Stomach (tissue), 4 donors: ENCODE measurements at regions not wholly inside any gene's neighbourhood (a gene's known extent, or its start where the extent isn't known, plus 50 kb on each side); places are given as distances from the start of the nearest gene placed in this dataset.

Experiments
- EP300 ChIP-seq: sonication (generic); formaldehyde crosslinking; IDR thresholded peaks from one replicate; pipeline ENCODE4 v1.6.1; 2017; ENCODE audit warnings: antibody characterized with exemption
- POLR2A ChIP-seq, 4 donors: fragments of 450-650 bp; IDR thresholded peaks; one replicate each; pipeline ENCODE4 v1.6.1; 2016; ENCODE audit warnings: antibody characterized with exemption in 4 of 4, control low read depth in 2 of 4, mild to moderate bottlenecking in 1 of 4, moderate library complexity in 1 of 4
- POLR2AphosphoS5 ChIP-seq, 3 donors: sonication (generic); formaldehyde crosslinking; IDR thresholded peaks; one replicate each; pipeline ENCODE4 v1.6.1; 2016; ENCODE audit warnings: antibody characterized with exemption in 3 of 3
- TF ChIP-seq, protein P1 (sequence below), 7 experiments: fragments of 450-650 bp in 4 of 7; fragments of 200-600 bp in 3 of 7; sonication (generic) in 3 of 7; IDR thresholded peaks; one replicate each; pipeline ENCODE4 v1.5.1; 2016 to 2019; ENCODE audit warnings: antibody characterized with exemption in 7 of 7, control low read depth in 2 of 7, mild to moderate bottlenecking in 1 of 7

DNA sequence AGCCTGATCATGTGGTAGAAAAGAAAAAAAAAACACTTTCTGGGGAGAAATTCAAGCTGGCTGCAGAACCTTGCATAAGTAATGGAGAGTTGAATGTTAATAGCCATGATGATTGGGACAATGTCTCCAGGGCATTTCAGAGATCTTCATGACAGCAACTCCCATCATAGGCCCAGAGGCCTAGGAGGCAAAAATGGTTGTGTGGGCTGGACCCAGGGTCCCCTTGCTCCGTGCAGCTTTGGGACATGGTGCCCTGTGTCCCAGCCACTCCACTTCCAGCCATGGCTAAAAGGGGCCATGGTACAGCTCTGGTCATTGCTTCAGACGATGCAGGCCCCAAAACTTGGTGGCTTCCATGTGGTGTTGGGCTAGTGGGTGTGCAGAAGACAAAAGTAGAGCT, 1170.9 kb downstream of the C4orf33 start:
- TF ChIP-seq, protein P1, sequence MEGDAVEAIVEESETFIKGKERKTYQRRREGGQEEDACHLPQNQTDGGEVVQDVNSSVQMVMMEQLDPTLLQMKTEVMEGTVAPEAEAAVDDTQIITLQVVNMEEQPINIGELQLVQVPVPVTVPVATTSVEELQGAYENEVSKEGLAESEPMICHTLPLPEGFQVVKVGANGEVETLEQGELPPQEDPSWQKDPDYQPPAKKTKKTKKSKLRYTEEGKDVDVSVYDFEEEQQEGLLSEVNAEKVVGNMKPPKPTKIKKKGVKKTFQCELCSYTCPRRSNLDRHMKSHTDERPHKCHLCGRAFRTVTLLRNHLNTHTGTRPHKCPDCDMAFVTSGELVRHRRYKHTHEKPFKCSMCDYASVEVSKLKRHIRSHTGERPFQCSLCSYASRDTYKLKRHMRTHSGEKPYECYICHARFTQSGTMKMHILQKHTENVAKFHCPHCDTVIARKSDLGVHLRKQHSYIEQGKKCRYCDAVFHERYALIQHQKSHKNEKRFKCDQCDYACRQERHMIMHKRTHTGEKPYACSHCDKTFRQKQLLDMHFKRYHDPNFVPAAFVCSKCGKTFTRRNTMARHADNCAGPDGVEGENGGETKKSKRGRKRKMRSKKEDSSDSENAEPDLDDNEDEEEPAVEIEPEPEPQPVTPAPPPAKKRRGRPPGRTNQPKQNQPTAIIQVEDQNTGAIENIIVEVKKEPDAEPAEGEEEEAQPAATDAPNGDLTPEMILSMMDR (IDR thresholded peaks at IDR 0.05), result no peak
- TF ChIP-seq POLR2A (IDR thresholded peaks at IDR 0.05) (no peak), POLR2AphosphoS5 (IDR thresholded peaks at IDR 0.05) (no peak), EP300 (no peak)
